AG04449 (cell line): ENCODE measurements at regions not wholly inside any gene's neighbourhood (a gene's known extent, or its start where the extent isn't known, plus 50 kb on each side); places are given as distances from the start of the nearest gene placed in this dataset.

Experiments
- CTCF ChIA-PET: fragments of 350-600 bp; formaldehyde crosslinking; extraction: SDS; loops from one replicate; lab custom pipeline; 2021; ENCODE audit warnings: antibody characterized with exemption; lab: Yijun Ruan, JAX
- POLR2A ChIA-PET: fragments of 400-600, 350-600 bp; formaldehyde crosslinking; extraction: SDS; loops from one replicate; lab custom pipeline; 2020; ENCODE audit warnings: antibody characterized with exemption, inconsistent platforms; lab: Yijun Ruan, JAX
- DNase-seq: peaks from one replicate; pipeline ENCODE4 v3.0.0-alpha.2; 2010; ENCODE audit warnings: low read depth, low spot score
- H3K4me3 ChIP-seq: 2 replicates; pipeline ENCODE4 v1.5.1; 2011; ENCODE audit warnings: low read depth, mild to moderate bottlenecking, control low read depth, low read length
- TF ChIP-seq, protein P1 (sequence below): IDR thresholded peaks from one replicate; pipeline ENCODE4 v1.5.1; 2011; ENCODE audit warnings: mild to moderate bottlenecking, moderate library complexity, low read length, control low read depth, inconsistent platforms; ENCODE audit not compliant: insufficient read depth; ENCODE audit errors: missing control alignments

DNA sequence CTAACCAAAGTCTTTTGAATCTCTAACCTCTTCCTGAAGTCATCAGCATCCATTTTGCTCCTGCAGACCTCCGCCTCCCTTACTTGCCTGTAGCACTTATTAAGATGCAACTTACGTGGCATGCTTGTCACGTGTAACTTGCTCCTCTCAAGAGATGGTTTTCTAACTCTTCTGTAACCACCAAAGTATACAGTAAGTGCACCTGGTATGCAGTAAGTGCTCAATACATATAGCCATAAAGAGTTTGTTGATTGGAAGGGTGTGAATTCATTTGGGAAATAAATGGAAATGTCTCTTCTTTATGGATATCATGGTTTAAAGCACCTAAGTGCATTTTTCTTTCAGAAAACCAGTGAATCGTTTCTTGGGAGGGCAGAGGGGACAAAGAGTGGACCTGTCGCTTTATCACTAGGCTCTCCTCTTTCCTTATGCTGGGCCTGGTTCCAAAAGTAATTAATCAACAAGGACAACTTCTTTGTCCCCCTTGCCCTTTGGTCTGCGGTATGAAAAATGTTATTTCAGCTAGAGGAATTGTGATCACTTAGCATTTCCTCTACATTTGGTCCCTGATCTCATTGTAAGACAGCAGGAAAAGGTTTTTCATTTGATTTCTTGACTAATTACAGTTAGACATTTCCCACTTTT, 370.0 kb upstream of the SPRED2 start:
- no peak overlapping the region for H3K4me3 ChIP-seq
- ChIA-PET CTCF (interaction anchor here (2.7 to 4.0 kb wide), 2 partner anchors 80 to 161 kb away, joined by 15 to 39 read pairs; no protein-coding TSS in a partner anchor), POLR2A (no interaction called here)
- DNase-seq, result no peak
- TF ChIP-seq, protein P1, sequence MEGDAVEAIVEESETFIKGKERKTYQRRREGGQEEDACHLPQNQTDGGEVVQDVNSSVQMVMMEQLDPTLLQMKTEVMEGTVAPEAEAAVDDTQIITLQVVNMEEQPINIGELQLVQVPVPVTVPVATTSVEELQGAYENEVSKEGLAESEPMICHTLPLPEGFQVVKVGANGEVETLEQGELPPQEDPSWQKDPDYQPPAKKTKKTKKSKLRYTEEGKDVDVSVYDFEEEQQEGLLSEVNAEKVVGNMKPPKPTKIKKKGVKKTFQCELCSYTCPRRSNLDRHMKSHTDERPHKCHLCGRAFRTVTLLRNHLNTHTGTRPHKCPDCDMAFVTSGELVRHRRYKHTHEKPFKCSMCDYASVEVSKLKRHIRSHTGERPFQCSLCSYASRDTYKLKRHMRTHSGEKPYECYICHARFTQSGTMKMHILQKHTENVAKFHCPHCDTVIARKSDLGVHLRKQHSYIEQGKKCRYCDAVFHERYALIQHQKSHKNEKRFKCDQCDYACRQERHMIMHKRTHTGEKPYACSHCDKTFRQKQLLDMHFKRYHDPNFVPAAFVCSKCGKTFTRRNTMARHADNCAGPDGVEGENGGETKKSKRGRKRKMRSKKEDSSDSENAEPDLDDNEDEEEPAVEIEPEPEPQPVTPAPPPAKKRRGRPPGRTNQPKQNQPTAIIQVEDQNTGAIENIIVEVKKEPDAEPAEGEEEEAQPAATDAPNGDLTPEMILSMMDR, result no peak

DNA sequence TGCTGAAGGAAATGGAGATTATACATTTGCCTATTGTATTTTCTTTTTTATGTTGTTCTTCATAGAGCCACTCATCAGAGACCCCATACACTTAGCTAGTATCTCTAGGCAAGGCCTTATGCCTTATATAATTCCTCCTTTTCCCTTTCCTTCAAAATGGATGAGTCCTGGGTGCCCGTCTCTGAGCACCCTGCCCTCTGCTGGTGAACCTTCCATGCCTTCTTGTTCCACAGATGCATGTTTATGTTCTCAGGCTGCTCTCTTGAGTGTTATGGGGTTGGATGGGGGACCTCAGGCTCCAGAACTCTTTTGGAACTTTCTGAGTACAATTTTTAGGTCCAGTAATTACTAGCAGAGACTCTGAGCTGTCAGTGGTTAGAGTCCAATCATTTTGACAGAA, 368.6 kb upstream of the SPRED2 start:
- ChIA-PET CTCF (interaction anchor here (0.8 to 4.0 kb wide), 13 partner anchors 10 to 180 kb away, joined by 3 to 39 read pairs (median 4); no protein-coding TSS in a partner anchor), POLR2A (no interaction called here)
- TF ChIP-seq, protein P1, result peak; percentile 50
- no peak overlapping the region for H3K4me3 ChIP-seq
- DNase-seq, result no peak

DNA sequence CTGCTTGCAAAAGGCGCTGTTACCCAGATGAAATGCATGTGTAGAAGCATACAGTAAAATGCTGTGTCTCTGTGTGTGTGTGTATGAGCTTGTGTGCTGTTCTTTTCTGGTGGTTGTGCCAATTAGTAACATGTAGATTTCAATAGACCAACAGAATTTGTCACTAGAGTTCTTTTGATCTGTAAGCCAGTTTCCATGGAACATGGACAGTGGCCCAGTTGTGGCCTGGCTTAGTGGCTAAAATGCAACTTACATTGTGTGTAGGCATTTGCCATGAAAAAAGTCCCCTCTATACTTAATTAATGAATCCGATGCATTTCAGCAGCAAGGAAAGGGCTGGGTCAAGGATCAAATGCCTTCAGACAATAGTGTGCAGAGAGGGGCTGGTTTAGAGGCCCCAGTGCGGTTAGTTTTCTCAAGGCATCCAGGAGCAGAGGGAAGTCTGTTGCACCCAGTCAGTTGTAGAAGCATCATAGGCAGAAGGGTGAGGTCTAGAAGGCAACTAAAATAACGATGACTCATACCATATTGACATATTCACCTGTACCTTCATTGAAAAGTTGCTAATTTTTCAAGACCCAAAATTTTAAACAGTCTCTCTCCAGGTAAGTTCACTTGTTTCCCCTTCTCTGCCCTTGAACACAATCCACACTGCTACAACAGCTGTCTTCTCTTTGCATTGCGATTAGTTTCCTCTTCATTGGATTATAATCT, 366.9 kb upstream of the SPRED2 start:
- TF ChIP-seq, protein P1, result no peak
- H3K4me3 ChIP-seq, result no peak overlapping the region
- no peak for DNase-seq
- POLR2A ChIA-PET, result no interaction called here
- CTCF ChIA-PET, result no interaction called here

DNA sequence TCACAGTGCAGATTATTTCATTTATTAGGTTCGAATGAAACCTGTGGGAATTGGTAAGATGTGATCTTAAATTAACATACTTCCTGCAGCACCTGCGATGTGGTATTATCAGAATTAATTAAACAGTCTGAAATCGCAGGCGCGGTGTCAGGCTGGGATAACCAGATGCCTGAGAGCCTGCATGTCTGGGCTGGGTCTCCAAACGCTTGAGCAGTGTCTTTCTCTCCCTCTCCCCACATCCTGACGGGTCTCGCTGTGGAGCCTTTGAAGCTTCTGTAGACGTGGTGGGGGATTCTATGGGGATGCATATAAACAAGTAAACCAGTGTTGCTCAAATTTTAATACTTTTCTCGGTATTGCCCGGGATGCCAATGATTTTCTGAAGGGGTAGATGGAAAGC, 366.2 kb upstream of the SPRED2 start:
- ChIA-PET POLR2A (no interaction called here), CTCF (no interaction called here)
- DNase-seq, result no peak
- TF ChIP-seq, protein P1, result no peak
- H3K4me3 ChIP-seq, result no peak overlapping the region

DNA sequence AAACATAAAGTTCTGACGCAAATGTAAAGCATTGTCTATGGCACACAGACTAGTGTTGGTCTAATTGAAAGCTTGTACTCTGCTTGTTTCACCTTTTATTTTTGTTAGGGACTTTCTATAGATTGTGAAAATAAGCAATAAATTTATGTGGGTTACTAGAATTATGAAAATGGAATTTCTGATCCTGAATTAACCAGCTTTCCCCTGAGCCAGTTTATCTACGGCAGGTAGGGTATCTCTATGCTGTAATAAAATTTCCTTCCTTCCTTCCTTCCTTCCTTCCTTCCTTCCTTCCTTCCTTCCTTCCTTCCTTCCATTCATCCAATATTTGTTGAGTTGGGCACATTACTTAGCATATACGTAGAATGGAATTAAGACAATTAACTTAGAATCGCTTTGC, 362.6 kb upstream of the SPRED2 start:
- H3K4me3 ChIP-seq, result no peak overlapping the region
- ChIA-PET POLR2A (no interaction called here), CTCF (interaction anchor here (2.4 kb wide), 1 partner anchor 154 kb away, joined by 8 read pairs; no protein-coding TSS in a partner anchor)
- no peak for DNase-seq
- TF ChIP-seq, protein P1, result no peak

DNA sequence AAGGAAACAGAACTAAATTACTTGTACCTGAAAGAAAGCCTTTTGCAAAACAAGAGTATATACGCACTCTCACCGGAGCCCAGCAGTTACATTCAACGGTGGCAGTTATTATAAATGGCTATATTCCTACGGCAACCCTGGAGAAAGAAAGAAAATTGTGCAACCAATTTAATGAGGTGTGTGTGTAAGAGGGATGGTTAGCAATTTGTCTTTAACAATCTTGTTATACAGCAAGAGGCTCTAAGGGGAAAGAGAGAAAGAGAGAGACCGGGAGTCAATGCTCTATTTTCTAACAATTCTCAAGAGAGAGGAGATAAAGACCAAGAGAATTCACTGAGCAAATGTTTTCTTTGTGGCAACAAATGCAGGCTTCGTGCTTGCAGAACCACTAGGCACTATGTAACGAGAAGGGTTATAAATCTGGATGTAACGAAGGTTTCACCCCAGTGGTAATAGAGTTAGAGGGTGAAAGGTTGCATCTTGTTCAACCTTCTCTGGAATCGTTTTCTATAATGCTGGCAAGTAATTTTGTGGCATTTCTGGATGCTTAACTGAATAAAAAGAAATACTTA, 359.1 kb upstream of the SPRED2 start:
- H3K4me3 ChIP-seq, result no peak overlapping the region
- no peak for DNase-seq
- ChIA-PET CTCF (no interaction called here), POLR2A (no interaction called here)
- TF ChIP-seq, protein P1, result no peak
